ENCODE measurements at regions not wholly inside any gene's neighbourhood (a gene's known extent, or its start where the extent isn't known, plus 50 kb on each side); places are given as distances from the start of the nearest gene placed in this dataset.

GRCh38 chr15:47513471-47513870 is 203.8 kb upstream of the SEMA6D start (continued):
- TF ChIP-seq AR (CRISPR knock-in tag; IDR thresholded peaks at IDR 0.05) (no peak), ZNF121 (CRISPR knock-in tag; IDR thresholded peaks at IDR 0.05) (no peak), SMAD3 (CRISPR knock-in tag; IDR thresholded peaks at IDR 0.05; ENCODE audit: borderline replicate concordance) (no peak), ZNF416 (CRISPR knock-in tag; IDR thresholded peaks at IDR 0.05) (no peak), PRRX2 (CRISPR knock-in tag; IDR thresholded peaks at IDR 0.05) (no peak), SMAD4 (CRISPR knock-in tag; IDR thresholded peaks at IDR 0.05) (no peak)

- Mint-ChIP-seq H3K4me1 (peaks cover 2% of the 10 kb centered on the region; the same call in 1 of the 2 replicates), H3K27me3 (ENCODE audit: low read depth) (no peaks in the 10 kb centered on the region), H3K27ac (no peak overlapping the region), H3K36me3 (peaks cover 4% of the 10 kb centered on the region; the same call in 1 of the 2 replicates), H3K4me3 (no peak overlapping the region), H3K9me3 (peaks cover 18% of the 10 kb centered on the region)
- TF ChIP-seq GABPB1 (CRISPR knock-in tag; IDR thresholded peaks at IDR 0.05): no peak
- TF ChIP-seq SOX15 (CRISPR knock-in tag; IDR thresholded peaks at IDR 0.05): no peak
- ChIA-PET POLR2A (no interaction called here), CTCF (no interaction called here)
- DNase-seq (ENCODE audit: low spot score) (no peak), ATAC-seq (no peak)
These were observed 203.1 kb upstream of the SEMA6D start for GRCh38 chr15:47514200-47514652.

GRCh38 chr15:47516558-47516957 is 200.7 kb upstream of the SEMA6D start:
- Mint-ChIP-seq H3K36me3 (0 out of 2 replicates have a peak, but pooled peaks cover 3% of the 10 kb centered on the region), H3K9me3 (peaks cover 13% of the 10 kb centered on the region), H3K27ac (no peak overlapping the region), H3K4me3 (no peak overlapping the region), H3K27me3 (ENCODE audit: low read depth) (no peaks in the 10 kb centered on the region), H3K4me1 (peaks cover 2% of the 10 kb centered on the region; the same call in 1 of the 2 replicates)
- TF ChIP-seq USF2 (CRISPR knock-in tag; IDR thresholded peaks at IDR 0.05) (no peak), ZNF263 (CRISPR knock-in tag; IDR thresholded peaks at IDR 0.05; ENCODE audit: low read depth) (no peak), E2F1 (CRISPR knock-in tag; IDR thresholded peaks at IDR 0.05) (no peak), GRHL2 (CRISPR knock-in tag; IDR thresholded peaks at IDR 0.05; ENCODE audit: insufficient replicate concordance, severe bottlenecking) (no peak), ZNF512 (CRISPR knock-in tag; IDR thresholded peaks at IDR 0.05; ENCODE audit: borderline replicate concordance) (no peak), KAT7 (CRISPR knock-in tag; IDR thresholded peaks at IDR 0.05; ENCODE audit: borderline replicate concordance) (no peak), RELA (CRISPR knock-in tag; IDR thresholded peaks at IDR 0.05; ENCODE audit: borderline replicate concordance) (no peak), PRRX2 (CRISPR knock-in tag; IDR thresholded peaks at IDR 0.05) (no peak), EMX1 (CRISPR knock-in tag; IDR thresholded peaks at IDR 0.05) (no peak), IRF2 (CRISPR knock-in tag; IDR thresholded peaks at IDR 0.05; ENCODE audit: borderline replicate concordance, low read depth) (no peak)
- DNase-seq (ENCODE audit: low spot score) (no peak), ATAC-seq (no peak)
- ChIA-PET POLR2A (no interaction called here), CTCF (no interaction called here)

Data from WTC11 (cell line).